ENCODE measurements at regions not wholly inside any gene's neighbourhood (a gene's known extent, or its start where the extent isn't known, plus 50 kb on each side); places are given as distances from the start of the nearest gene placed in this dataset.
"Not testable (repeated sequence)": the region's sequence is repeated elsewhere in the genome, so short reads cannot be mapped to it uniquely, and the experiment has no call there.

DNA sequence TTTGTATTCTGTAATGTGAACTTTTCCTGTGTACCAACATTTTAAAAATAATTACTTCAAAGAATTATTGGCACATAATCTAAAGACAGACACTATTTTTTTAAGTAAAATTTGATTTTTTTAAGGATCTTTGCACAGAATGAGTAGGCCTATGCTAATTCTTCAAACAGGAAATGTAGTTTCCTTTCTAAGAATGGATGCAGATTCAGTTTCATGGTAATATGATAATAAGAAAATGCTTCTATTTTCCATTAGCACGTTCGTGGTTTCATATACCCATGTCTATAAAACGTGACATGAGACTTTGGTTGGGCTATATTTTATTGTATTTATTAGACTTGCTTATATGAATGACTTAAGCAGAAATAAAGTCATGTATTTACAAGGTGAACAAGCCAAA lies 191.8 kb upstream of the RBBP8 start:
- Histone ChIP-seq H3K4me3 (ENCODE audit: low read depth, low read length) (no peak overlapping the region), H3K4me1 (ENCODE audit: control insufficient read depth, insufficient read depth, low read length) (no peaks in the 10 kb centered on the region), H3K27me3 (ENCODE audit: control insufficient read depth, insufficient read depth, low read length) (no peaks in the 10 kb centered on the region), H3K36me3 (ENCODE audit: control insufficient read depth, insufficient read depth, low read length) (no peaks in the 10 kb centered on the region), H3K9me3 (ENCODE audit: control insufficient read depth, insufficient read depth, low read length) (no peaks in the 10 kb centered on the region), H3K9ac (ENCODE audit: low read depth, low read length) (no peak overlapping the region)

DNA sequence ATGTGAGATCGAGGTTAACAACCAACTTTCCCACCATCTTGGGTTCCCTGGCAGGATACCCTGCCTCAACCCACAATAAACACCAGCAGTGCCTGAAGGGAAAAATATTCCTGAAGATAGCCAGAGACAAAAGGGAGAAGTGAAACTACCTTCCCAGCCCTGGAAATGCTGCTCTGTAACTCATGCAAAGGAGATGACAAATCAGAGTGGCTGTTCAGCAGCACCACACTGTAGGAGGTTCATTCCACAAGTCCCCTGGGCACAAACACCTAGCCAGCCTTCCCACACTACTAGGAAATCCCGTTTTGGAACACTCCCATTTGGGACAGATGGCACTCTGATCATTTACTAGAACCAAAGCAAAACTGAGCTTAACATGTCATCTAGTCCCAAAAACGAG lies 190.7 kb upstream of the RBBP8 start:
- Histone ChIP-seq H3K4me1 (ENCODE audit: control insufficient read depth, insufficient read depth, low read length) (no peaks in the 10 kb centered on the region), H3K9ac (ENCODE audit: low read depth, low read length) (no peak overlapping the region), H3K36me3 (ENCODE audit: control insufficient read depth, insufficient read depth, low read length) (no peaks in the 10 kb centered on the region), H3K9me3 (ENCODE audit: control insufficient read depth, insufficient read depth, low read length) (no peaks in the 10 kb centered on the region), H3K27me3 (ENCODE audit: control insufficient read depth, insufficient read depth, low read length) (no peaks in the 10 kb centered on the region), H3K4me3 (ENCODE audit: low read depth, low read length) (no peak overlapping the region)

DNA sequence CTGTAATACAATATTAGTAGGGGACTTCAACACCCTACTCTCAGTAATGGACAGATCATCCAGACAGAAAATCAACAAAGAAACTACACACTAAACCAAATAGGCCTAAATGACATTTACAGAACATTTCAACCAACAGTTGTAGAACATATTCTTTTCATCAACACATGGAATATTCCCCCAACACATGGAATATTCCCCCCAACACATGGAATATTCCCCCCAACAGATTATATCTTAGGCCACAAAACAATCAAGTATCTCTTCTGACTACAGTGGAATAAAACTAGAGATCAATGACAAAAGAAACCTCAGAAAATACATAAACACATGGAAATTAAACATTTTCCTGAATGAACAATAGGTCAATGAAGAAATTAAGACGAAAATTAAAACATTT lies 187.2 kb upstream of the RBBP8 start:
- H3K36me3 ChIP-seq (ENCODE audit: control insufficient read depth, insufficient read depth, low read length), result no peaks in the 10 kb centered on the region
- no peaks in the 10 kb centered on the region for H3K27me3 ChIP-seq (ENCODE audit: control insufficient read depth, insufficient read depth, low read length)
- H3K9ac ChIP-seq (ENCODE audit: low read depth, low read length), result no peak overlapping the region
- H3K4me1 ChIP-seq (ENCODE audit: control insufficient read depth, insufficient read depth, low read length), result no peaks in the 10 kb centered on the region
- H3K9me3 ChIP-seq (ENCODE audit: control insufficient read depth, insufficient read depth, low read length), result no peaks in the 10 kb centered on the region
- H3K4me3 ChIP-seq (ENCODE audit: low read depth, low read length), result no peak overlapping the region

DNA sequence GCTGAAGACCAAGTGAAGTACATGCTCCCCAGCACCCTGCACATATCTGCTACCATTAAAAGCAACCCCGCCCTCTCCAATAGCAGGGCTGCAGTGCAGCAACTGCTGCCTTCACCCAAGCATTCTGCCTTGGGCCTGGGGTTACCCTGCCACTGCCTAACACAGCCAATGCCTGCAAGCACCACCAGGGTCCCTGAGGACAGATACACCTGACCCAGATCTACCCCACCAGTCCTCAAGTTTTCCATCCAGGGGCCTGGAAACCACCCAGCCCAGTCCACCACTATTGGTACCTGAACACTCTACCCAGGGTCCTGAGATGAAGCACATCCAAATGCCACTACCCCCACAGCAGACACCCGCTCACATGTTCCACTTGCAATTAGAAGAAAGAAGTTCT lies 181.1 kb upstream of the RBBP8 start:
- Histone ChIP-seq H3K27me3 (ENCODE audit: control insufficient read depth, insufficient read depth, low read length) (no peaks in the 10 kb centered on the region), H3K9ac (ENCODE audit: low read depth, low read length) (no peak overlapping the region), H3K9me3 (ENCODE audit: control insufficient read depth, insufficient read depth, low read length) (no peaks in the 10 kb centered on the region), H3K36me3 (ENCODE audit: control insufficient read depth, insufficient read depth, low read length) (no peaks in the 10 kb centered on the region), H3K4me1 (ENCODE audit: control insufficient read depth, insufficient read depth, low read length) (no peaks in the 10 kb centered on the region), H3K4me3 (ENCODE audit: low read depth, low read length) (no peak overlapping the region)

DNA sequence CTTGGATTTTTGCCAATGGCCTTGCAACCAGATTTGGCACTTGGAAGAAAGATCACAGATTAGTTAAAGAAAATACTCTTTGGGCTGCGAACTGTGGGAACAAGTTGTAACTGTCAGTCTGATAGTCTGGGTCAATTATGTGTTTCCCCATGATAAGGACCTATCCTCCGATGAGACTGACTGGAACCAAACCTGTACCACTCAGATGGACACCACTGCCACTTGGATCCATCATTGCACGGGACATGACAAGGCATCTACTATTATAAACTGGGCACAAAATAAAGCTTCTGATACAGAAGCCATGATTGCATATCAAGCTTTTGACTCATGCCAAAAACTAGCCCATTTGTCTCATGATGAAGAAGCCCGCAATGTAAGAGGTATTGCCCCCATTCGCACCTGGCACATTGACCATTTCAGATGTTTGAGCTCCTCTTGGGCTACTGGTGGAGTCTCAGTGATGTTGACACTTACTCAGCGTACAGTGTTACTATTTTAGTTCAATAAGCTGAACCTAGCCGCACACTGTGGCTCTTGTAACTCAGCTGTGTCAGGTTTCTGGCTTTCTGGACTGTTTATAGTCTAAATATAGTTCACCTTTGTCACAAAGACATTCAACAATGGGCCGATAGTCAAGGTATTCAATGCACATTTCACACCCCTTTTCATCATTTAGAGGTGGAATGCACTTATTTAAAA lies 179.8 kb upstream of the RBBP8 start:
- no peaks in the 10 kb centered on the region for H3K4me1 ChIP-seq (ENCODE audit: control insufficient read depth, insufficient read depth, low read length)

DNA sequence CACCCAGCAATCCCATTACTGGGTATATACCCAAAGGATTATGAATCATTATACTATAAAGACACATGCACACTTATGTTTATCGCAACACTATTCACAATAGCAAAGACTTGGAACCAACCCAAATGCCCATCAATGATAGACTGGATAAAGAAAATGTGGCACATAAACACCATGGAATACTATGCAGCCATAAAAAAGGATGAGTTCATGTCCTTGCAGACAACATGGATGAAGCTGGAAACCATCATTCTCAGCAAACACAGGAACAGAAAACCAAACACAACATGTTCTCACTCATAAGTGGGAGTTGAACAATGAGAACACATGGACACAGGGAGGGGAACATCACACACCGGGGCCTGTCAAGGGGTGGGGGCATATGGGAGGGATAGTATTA lies 169.1 kb upstream of the RBBP8 start:
- not testable (repeated sequence) for H3K27me3 ChIP-seq (ENCODE audit: control insufficient read depth, insufficient read depth, low read length); H3K36me3 ChIP-seq (ENCODE audit: control insufficient read depth, insufficient read depth, low read length); H3K4me1 ChIP-seq (ENCODE audit: control insufficient read depth, insufficient read depth, low read length); H3K9me3 ChIP-seq (ENCODE audit: control insufficient read depth, insufficient read depth, low read length); H3K4me3 ChIP-seq (ENCODE audit: low read depth, low read length); H3K9ac ChIP-seq (ENCODE audit: low read depth, low read length)

More for the DNA sequence above, 179.8 kb upstream of the RBBP8 start:
- Histone ChIP-seq H3K27me3 (ENCODE audit: control insufficient read depth, insufficient read depth, low read length) (no peaks in the 10 kb centered on the region), H3K36me3 (ENCODE audit: control insufficient read depth, insufficient read depth, low read length) (no peaks in the 10 kb centered on the region), H3K9ac (ENCODE audit: low read depth, low read length) (no peak overlapping the region), H3K4me3 (ENCODE audit: low read depth, low read length) (no peak overlapping the region), H3K9me3 (ENCODE audit: control insufficient read depth, insufficient read depth, low read length) (no peaks in the 10 kb centered on the region)

DNA sequence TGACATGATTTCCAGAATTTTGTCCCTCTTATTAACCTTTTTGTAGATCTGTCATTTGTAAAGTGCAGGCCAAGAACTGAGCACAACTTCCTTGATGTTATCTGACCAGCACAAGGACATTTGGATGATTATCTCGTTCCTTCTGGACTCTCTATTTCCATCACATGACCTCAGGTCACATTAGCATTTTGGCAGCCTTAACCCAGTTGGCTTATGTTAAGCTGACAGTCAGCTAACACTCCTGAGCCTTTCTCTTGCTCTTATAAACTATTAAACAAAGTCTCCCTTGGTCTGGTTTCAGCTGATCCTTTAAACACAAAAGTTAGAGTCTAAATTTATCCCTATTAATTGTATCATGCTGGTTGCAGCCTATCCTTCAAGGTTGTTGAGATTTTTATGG lies 167.2 kb upstream of the RBBP8 start:
- Histone ChIP-seq H3K4me1 (ENCODE audit: control insufficient read depth, insufficient read depth, low read length) (no peaks in the 10 kb centered on the region), H3K9me3 (ENCODE audit: control insufficient read depth, insufficient read depth, low read length) (no peaks in the 10 kb centered on the region), H3K9ac (ENCODE audit: low read depth, low read length) (no peak overlapping the region), H3K4me3 (ENCODE audit: low read depth, low read length) (no peak overlapping the region), H3K36me3 (ENCODE audit: control insufficient read depth, insufficient read depth, low read length) (no peaks in the 10 kb centered on the region), H3K27me3 (ENCODE audit: control insufficient read depth, insufficient read depth, low read length) (no peaks in the 10 kb centered on the region)

DNA sequence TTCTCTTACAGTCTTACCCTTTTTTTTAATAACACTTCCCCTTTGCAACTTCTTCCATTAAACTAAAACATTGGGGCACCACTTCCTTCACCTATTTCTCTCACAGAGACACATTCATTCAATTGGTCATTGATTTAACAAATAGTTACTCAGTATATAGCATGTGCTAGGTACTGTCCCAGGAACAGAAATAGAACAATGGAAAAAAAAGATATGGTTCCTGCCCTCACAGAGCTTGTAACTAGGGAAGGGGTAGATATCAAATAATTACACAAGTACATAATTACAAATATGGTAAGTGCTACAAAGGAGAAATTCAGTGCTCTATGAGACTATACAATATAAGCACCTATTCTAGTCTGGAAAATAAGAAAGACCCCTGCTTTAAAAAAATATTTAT lies 165.5 kb upstream of the RBBP8 start:
- Histone ChIP-seq H3K36me3 (ENCODE audit: control insufficient read depth, insufficient read depth, low read length) (no peaks in the 10 kb centered on the region), H3K9ac (ENCODE audit: low read depth, low read length) (no peak overlapping the region), H3K9me3 (ENCODE audit: control insufficient read depth, insufficient read depth, low read length) (no peaks in the 10 kb centered on the region), H3K4me3 (ENCODE audit: low read depth, low read length) (no peak overlapping the region), H3K4me1 (ENCODE audit: control insufficient read depth, insufficient read depth, low read length) (no peaks in the 10 kb centered on the region), H3K27me3 (ENCODE audit: control insufficient read depth, insufficient read depth, low read length) (no peaks in the 10 kb centered on the region)

DNA sequence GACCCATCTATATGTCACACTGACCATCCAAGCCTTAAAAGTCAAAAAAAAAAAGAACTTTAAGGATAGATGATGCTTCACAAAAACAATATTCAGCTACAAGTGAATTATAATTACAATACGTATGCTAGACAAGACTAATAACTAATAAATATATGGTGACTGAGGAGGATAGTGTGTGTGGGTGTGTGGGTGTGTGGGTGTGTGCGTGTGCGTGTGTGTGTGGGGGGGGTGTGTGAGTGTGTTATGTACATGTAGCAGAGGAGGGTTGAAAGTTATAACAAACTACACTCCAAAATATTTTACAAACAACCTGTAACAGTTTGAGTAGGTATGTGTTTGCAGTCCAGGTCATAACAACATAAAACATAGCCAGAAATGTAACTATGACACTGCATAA lies 159.2 kb upstream of the RBBP8 start:
- H3K36me3 ChIP-seq (ENCODE audit: control insufficient read depth, insufficient read depth, low read length), result no peaks in the 10 kb centered on the region
- H3K9me3 ChIP-seq (ENCODE audit: control insufficient read depth, insufficient read depth, low read length), result no peaks in the 10 kb centered on the region

DNA sequence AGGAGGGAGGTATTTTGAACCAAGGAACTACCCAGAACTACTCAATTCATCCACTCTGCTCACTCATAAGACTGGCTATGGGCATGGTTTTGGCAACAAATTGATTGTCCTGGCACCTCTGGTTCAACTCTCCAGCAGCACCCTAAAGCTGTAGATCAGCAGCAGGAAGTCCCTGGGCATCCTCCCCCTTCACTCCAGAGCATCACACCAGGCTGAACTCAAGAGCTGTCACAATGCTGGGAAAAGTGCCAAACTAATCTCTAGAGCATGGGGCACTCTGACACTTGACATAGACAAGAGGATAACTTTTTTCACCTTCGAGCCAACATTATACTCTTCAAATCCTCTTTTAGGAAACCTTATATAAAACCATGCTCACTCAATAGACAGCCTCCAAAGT lies 154.1 kb upstream of the RBBP8 start:
- Histone ChIP-seq H3K4me3 (ENCODE audit: low read depth, low read length) (no peak overlapping the region), H3K36me3 (ENCODE audit: control insufficient read depth, insufficient read depth, low read length) (no peaks in the 10 kb centered on the region), H3K9me3 (ENCODE audit: control insufficient read depth, insufficient read depth, low read length) (no peaks in the 10 kb centered on the region), H3K27me3 (ENCODE audit: control insufficient read depth, insufficient read depth, low read length) (peaks cover 4% of the 10 kb centered on the region), H3K9ac (ENCODE audit: low read depth, low read length) (no peak overlapping the region), H3K4me1 (ENCODE audit: control insufficient read depth, insufficient read depth, low read length) (no peaks in the 10 kb centered on the region)

More for the DNA sequence above, 159.2 kb upstream of the RBBP8 start:
- Histone ChIP-seq H3K4me3 (ENCODE audit: low read depth, low read length) (no peak overlapping the region), H3K9ac (ENCODE audit: low read depth, low read length) (no peak overlapping the region), H3K27me3 (ENCODE audit: control insufficient read depth, insufficient read depth, low read length) (no peaks in the 10 kb centered on the region), H3K4me1 (ENCODE audit: control insufficient read depth, insufficient read depth, low read length) (no peaks in the 10 kb centered on the region)

DNA sequence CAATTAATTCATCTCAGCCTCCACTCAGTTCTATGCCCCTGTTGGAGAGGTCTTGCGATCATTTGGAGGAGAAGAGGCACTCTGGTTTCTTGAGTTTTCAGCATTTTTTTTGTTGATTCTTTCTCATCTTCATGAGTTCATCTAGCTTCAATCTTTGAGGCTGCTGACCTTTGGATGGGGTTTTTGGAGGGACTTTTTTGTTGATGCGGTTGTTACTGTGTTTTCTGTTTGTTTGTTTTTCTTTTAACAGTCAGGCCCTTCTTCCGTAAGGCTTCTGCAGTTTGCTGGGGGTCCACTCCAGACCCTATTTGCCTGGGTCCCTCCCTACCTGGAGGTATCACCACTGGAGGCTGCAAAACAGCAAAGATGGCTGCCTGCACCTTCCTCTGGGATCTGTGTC lies 149.9 kb upstream of the RBBP8 start:
- Histone ChIP-seq H3K27me3 (ENCODE audit: control insufficient read depth, insufficient read depth, low read length) (peaks cover 4% of the 10 kb centered on the region), H3K36me3 (ENCODE audit: control insufficient read depth, insufficient read depth, low read length) (no peaks in the 10 kb centered on the region), H3K4me1 (ENCODE audit: control insufficient read depth, insufficient read depth, low read length) (no peaks in the 10 kb centered on the region), H3K9ac (ENCODE audit: low read depth, low read length) (no peak overlapping the region), H3K4me3 (ENCODE audit: low read depth, low read length) (no peak overlapping the region), H3K9me3 (ENCODE audit: control insufficient read depth, insufficient read depth, low read length) (no peaks in the 10 kb centered on the region)

DNA sequence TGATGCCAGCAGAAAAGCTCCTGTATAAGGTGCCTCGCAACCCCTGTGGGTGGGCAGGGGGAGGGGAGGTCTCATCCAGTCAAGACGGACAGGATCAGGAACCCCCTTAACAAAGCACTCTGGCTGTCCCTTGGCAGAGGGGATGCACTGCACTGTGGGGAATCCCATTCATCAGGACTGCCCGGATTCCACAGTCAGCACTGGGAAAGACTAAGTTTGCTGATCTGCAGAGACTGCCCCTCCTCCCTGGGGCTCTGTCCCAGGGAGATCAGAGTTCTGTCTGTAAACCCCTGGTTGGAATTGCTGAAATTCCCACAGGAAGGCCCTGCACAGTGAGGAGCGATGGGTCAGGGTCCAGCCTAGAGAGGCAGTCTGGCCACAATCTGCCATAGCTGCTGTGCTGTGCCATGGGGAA lies 149.5 kb upstream of the RBBP8 start:
- peaks cover 4% of the 10 kb centered on the region for H3K27me3 ChIP-seq (ENCODE audit: control insufficient read depth, insufficient read depth, low read length)
- no peak overlapping the region for H3K9ac ChIP-seq (ENCODE audit: low read depth, low read length)
- H3K36me3 ChIP-seq (ENCODE audit: control insufficient read depth, insufficient read depth, low read length), result no peaks in the 10 kb centered on the region
- H3K4me3 ChIP-seq (ENCODE audit: low read depth, low read length), result no peak overlapping the region
- H3K9me3 ChIP-seq (ENCODE audit: control insufficient read depth, insufficient read depth, low read length), result no peaks in the 10 kb centered on the region
- no peaks in the 10 kb centered on the region for H3K4me1 ChIP-seq (ENCODE audit: control insufficient read depth, insufficient read depth, low read length)
